SK-N-SH treated with all-trans-retinoic acid at 6 μM for 48 hours (cell line): ENCODE measurements at regions not wholly inside any gene's neighbourhood (a gene's known extent, or its start where the extent isn't known, plus 50 kb on each side); places are given as distances from the start of the nearest gene placed in this dataset.

ENCODE experiments used
- ARNTL ChIP-seq: fragments of 450-650 bp; formaldehyde crosslinking; IDR thresholded peaks from 2 replicates; pipeline ENCODE4 v1.5.0; 2020; ENCODE audit warnings: low read depth, mild to moderate bottlenecking, moderate library complexity, borderline replicate concordance
- BACH2 ChIP-seq: fragments of 250-450 bp; sonication (Bioruptor Pico); IDR thresholded peaks from 2 replicates; pipeline ENCODE4 v1.9.0; 2021; ENCODE audit warnings: mild to moderate bottlenecking, borderline replicate concordance
- OSR1 ChIP-seq: fragments of 250-450 bp; sonication (Bioruptor Pico); IDR thresholded peaks from 2 replicates; pipeline ENCODE4 v1.8.0; 2022; ENCODE audit warnings: moderate library complexity, mild to moderate bottlenecking, inconsistent platforms
- ZC3H10 ChIP-seq: fragments of 250-450 bp; sonication (Bioruptor Pico); IDR thresholded peaks from 2 replicates; pipeline ENCODE4 v1.5.1; 2021; ENCODE audit warnings: mild to moderate bottlenecking, moderate library complexity
- ZNF70 ChIP-seq: fragments of 450-650 bp; formaldehyde crosslinking; IDR thresholded peaks from 2 replicates; pipeline ENCODE4 v1.5.0; 2020; ENCODE audit warnings: mild to moderate bottlenecking, moderate library complexity
- TF ChIP-seq, protein P1 (sequence below): fragments of 250-450 bp; sonication (Bioruptor Pico); IDR thresholded peaks from 2 replicates; pipeline ENCODE4 v1.8.0; 2020; ENCODE audit warnings: mild to moderate bottlenecking, moderate library complexity, borderline replicate concordance
- TF ChIP-seq, protein P2 (sequence below): fragments of 250-450 bp; sonication (Bioruptor Pico); IDR thresholded peaks from 2 replicates; pipeline ENCODE4 v1.5.1; 2021; ENCODE audit warnings: mild to moderate bottlenecking, moderate library complexity

DNA sequence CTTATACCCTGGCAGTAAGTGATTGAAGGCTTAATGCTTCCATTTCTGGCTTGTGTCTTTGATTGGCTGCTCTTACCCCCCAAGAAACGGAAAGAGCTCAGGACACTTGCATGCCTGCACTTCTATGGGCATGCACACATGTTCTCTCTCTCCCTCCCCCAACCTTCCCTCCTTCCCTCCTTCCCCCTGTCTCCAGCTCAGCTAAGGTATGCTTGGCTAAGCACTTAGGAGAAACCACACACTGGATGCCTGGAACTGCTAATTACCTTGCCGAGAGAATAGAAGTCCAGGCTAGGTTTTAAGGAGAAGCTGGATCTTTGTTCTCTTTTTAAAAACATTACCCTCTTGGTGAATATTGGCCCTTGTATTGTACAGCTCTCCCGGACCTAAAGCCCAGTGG, 1072.8 kb upstream of the TMEM132C start:
- TF ChIP-seq BACH2 (CRISPR knock-in tag) (no peak), ARNTL (CRISPR knock-in tag) (no peak), ZC3H10 (CRISPR knock-in tag) (no peak), OSR1 (CRISPR knock-in tag) (no peak), ZNF70 (CRISPR knock-in tag) (no peak)
- TF ChIP-seq, protein P1, sequence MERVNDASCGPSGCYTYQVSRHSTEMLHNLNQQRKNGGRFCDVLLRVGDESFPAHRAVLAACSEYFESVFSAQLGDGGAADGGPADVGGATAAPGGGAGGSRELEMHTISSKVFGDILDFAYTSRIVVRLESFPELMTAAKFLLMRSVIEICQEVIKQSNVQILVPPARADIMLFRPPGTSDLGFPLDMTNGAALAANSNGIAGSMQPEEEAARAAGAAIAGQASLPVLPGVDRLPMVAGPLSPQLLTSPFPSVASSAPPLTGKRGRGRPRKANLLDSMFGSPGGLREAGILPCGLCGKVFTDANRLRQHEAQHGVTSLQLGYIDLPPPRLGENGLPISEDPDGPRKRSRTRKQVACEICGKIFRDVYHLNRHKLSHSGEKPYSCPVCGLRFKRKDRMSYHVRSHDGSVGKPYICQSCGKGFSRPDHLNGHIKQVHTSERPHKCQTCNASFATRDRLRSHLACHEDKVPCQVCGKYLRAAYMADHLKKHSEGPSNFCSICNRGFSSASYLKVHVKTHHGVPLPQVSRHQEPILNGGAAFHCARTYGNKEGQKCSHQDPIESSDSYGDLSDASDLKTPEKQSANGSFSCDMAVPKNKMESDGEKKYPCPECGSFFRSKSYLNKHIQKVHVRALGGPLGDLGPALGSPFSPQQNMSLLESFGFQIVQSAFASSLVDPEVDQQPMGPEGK = no peak
- TF ChIP-seq, protein P2, sequence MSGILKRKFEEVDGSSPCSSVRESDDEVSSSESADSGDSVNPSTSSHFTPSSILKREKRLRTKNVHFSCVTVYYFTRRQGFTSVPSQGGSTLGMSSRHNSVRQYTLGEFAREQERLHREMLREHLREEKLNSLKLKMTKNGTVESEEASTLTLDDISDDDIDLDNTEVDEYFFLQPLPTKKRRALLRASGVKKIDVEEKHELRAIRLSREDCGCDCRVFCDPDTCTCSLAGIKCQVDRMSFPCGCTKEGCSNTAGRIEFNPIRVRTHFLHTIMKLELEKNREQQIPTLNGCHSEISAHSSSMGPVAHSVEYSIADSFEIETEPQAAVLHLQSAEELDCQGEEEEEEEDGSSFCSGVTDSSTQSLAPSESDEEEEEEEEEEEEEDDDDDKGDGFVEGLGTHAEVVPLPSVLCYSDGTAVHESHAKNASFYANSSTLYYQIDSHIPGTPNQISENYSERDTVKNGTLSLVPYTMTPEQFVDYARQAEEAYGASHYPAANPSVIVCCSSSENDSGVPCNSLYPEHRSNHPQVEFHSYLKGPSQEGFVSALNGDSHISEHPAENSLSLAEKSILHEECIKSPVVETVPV (CRISPR knock-in tag) = no peak
